HAP-1 (cell line): ENCODE measurements at regions not wholly inside any gene's neighbourhood (a gene's known extent, or its start where the extent isn't known, plus 50 kb on each side); places are given as distances from the start of the nearest gene placed in this dataset.
"Not testable (repeated sequence)": the region's sequence is repeated elsewhere in the genome, so short reads cannot be mapped to it uniquely, and the experiment has no call there.

ENCODE experiments used
- DNase-seq, 2 experiments: peaks; one replicate each; pipeline ENCODE4 v3.0.0-alpha.2; 2016 to 2020; ENCODE audit warnings: low spot score in 2 of 2
- H3K27me3 ChIP-seq: fragments of 250-450 bp; sonication (Bioruptor Pico); 2 replicates; pipeline ENCODE4 v1.5.1; 2020; ENCODE audit warnings: low read depth, mild to moderate bottlenecking, moderate library complexity
- H3K36me3 ChIP-seq: fragments of 250-450 bp; sonication (Bioruptor Pico); replicated peaks from 2 replicates; pipeline ENCODE4 v1.5.1; 2020; ENCODE audit warnings: mild to moderate bottlenecking
- H3K4me1 ChIP-seq: fragments of 250-450 bp; sonication (Bioruptor Pico); 2 replicates; pipeline ENCODE4 v1.5.1; 2020; ENCODE audit warnings: mild to moderate bottlenecking
- H3K4me3 ChIP-seq: fragments of 250-450 bp; sonication (Bioruptor Pico); 2 replicates; pipeline ENCODE4 v1.5.1; 2020; ENCODE audit warnings: mild to moderate bottlenecking, moderate library complexity
- H3K9me3 ChIP-seq: fragments of 250-450 bp; sonication (Bioruptor Pico); 2 replicates; pipeline ENCODE4 v1.5.1; 2020; ENCODE audit warnings: mild to moderate bottlenecking, moderate library complexity
- in situ Hi-C: fragments of 300-500 bp; cut with MboI; formaldehyde crosslinking; loops from 3 replicates; pipeline ENCODE4 v1.14.3; 2020; ENCODE audit warnings: low sequenced_read_pairs, inconsistent platforms, mixed read lengths

GRCh38 chr6:28606424-28607391 lies 81.0 kb downstream of the GPX5 start:
- Histone ChIP-seq H3K27me3 (no peaks in the 10 kb centered on the region), H3K9me3 (peaks cover 3% of the 10 kb centered on the region; the same call in 1 of the 2 replicates), H3K4me3 (peak overlapping the region; percentile 46), H3K4me1 (peaks cover 30% of the 10 kb centered on the region), H3K36me3 (no peaks in the 10 kb centered on the region)
- peak; percentile 88 to 89 for DNase-seq
- in situ Hi-C loops = no loop called here

DNA sequence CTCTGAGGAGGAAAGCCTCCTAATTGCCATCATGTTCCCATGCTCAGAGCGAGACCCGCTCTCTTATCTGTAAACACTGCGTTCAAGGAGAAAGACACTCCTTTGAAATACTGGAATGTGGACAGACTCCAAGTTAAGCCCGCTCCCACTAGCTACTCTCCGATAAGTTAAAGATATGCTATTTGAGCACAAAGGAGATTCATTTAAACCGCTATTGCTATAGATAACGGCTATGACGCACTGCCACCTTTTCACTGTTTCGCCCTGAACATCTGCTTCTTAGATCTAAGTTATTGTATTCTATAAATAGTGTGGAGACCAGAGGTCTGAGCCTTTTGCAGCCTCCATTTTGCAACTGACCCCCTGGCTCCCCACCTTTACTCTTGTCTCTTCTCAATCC lies 82.3 kb downstream of the GPX5 start:
- no peaks in the 10 kb centered on the region for H3K27me3 ChIP-seq
- peak; percentile 12 to 31 for DNase-seq
- no peaks in the 10 kb centered on the region for H3K36me3 ChIP-seq
- H3K9me3 ChIP-seq = peaks cover 3% of the 10 kb centered on the region; the same call in 1 of the 2 replicates
- H3K4me1 ChIP-seq = peaks cover 30% of the 10 kb centered on the region
- H3K4me3 ChIP-seq = no peak overlapping the region
- in situ Hi-C loops = no loop called here

DNA sequence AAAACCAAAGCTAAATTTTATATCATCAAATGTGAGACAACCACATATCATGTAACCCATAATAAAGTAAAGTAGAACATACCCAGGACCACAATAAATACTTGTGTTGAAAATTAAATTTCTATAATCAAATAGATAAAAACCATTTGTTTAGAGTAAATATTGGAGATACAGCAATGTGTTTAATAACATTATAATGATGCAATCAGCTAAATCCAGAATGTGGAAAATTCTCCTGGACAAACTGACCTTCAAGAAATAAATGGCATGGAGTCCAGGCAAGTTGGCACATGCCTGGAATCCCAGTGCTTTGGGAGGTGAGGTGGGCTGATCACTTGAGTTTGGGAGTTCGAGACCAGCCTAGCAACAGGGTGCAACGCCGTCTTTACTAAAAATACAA lies 84.0 kb downstream of the GPX5 start:
- Histone ChIP-seq H3K36me3 (no peaks in the 10 kb centered on the region), H3K4me1 (peaks cover 30% of the 10 kb centered on the region), H3K27me3 (no peaks in the 10 kb centered on the region), H3K4me3 (no peak overlapping the region), H3K9me3 (peaks cover 3% of the 10 kb centered on the region; the same call in 1 of the 2 replicates)
- DNase-seq = no peak
- in situ Hi-C loops = no loop called here

GRCh38 chr6:28615616-28615954 lies 89.9 kb downstream of the GPX5 start:
- Histone ChIP-seq H3K36me3 (no peaks in the 10 kb centered on the region), H3K4me1 (no peaks in the 10 kb centered on the region), H3K9me3 (no peaks in the 10 kb centered on the region), H3K4me3 (no peak overlapping the region), H3K27me3 (no peaks in the 10 kb centered on the region)
- in situ Hi-C loops = no loop called here
- DNase-seq = no peak

GRCh38 chr6:28615955-28616747 lies 90.5 kb downstream of the GPX5 start:
- Histone ChIP-seq H3K4me1 (no peaks in the 10 kb centered on the region), H3K27me3 (no peaks in the 10 kb centered on the region), H3K9me3 (no peaks in the 10 kb centered on the region), H3K4me3 (no peak overlapping the region), H3K36me3 (no peaks in the 10 kb centered on the region)
- DNase-seq = no peak
- in situ Hi-C loops = no loop called here

DNA sequence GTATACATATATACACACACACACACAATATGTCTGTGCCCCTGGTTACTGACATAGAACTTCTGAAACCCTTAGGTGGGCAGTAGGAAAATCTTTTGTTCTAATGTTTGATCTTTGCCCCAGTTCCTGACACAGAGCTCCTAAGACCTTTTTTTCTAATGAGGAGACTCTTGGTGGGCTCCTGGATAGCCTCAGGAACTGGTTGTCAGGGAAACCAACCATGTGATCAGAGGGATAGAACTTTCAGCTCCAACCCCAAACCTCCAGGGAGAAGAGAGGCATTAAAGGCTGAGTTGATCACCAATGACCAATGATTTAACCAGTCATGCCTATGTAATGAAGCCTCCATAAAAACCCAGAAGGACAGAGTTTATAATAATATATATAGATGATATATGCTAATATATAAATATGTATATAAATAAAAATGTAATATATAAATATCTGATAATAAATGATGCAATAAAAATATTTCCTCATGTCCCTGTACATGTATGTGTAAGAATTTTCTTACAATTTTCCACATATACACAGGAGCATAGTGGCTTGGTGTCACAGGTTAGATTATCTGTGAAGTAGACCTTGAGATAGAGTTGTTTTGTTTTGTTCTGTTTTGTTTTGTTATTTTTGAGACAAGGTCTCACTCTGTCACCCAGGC lies 93.3 kb downstream of the GPX5 start:
- in situ Hi-C loops = no loop called here
- DNase-seq = no peak
- H3K4me1 ChIP-seq = no peaks in the 10 kb centered on the region
- H3K27me3 ChIP-seq = no peaks in the 10 kb centered on the region
- H3K36me3 ChIP-seq = no peaks in the 10 kb centered on the region
- no peaks in the 10 kb centered on the region for H3K9me3 ChIP-seq
- H3K4me3 ChIP-seq = no peak overlapping the region

- in situ Hi-C loops, H3K4me3 ChIP-seq, H3K9me3 ChIP-seq, DNase-seq, H3K4me1 ChIP-seq, H3K36me3 ChIP-seq, H3K27me3 ChIP-seq: not testable (repeated sequence)
Observed at GRCh38 chr6:28621268-28621667, 95.6 kb downstream of the GPX5 start.

GRCh38 chr6:28623242-28623641 lies 97.6 kb downstream of the GPX5 start:
- H3K27me3 ChIP-seq, in situ Hi-C loops, H3K9me3 ChIP-seq, H3K36me3 ChIP-seq, H3K4me1 ChIP-seq, H3K4me3 ChIP-seq, DNase-seq: not testable (repeated sequence)

- H3K27me3 ChIP-seq, H3K4me3 ChIP-seq: not testable (repeated sequence)
Observed at GRCh38 chr6:28626386-28626785, 100.7 kb downstream of the GPX5 start.

DNA sequence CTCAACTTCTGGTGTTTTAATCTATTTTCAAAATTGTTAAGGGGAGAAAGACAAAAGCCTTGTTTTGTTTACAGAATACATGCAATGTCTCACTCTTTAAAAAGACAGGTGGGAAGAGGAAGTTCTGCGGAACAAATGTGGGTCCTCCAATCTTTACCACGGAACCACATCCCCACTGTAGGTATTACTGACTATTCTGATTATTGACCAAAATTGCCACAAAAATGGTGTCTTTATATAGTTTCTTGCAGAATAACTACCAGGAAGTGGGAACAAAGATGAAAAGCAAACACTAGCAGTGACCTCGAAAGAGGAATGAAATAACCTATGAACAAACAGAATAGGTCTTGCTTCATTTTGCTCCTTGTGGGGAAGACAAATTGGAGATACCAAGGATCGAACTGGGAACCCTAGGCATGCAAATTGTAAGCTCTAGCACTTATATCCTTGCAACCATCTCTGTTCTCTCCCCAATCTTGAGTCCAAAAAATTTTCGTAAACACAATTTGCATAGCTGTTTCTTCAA lies 106.7 kb downstream of the GPX5 start:
- H3K4me3 ChIP-seq = no peak overlapping the region
- in situ Hi-C loops = no loop called here
- no peaks in the 10 kb centered on the region for H3K27me3 ChIP-seq
- no peaks in the 10 kb centered on the region for H3K9me3 ChIP-seq
- DNase-seq = no peak
- H3K4me1 ChIP-seq = no peaks in the 10 kb centered on the region
- no peaks in the 10 kb centered on the region for H3K36me3 ChIP-seq

More at GRCh38 chr6:28626386-28626785, 100.7 kb downstream of the GPX5 start:
- H3K36me3 ChIP-seq, in situ Hi-C loops, H3K4me1 ChIP-seq, H3K9me3 ChIP-seq, DNase-seq: not testable (repeated sequence)

DNA sequence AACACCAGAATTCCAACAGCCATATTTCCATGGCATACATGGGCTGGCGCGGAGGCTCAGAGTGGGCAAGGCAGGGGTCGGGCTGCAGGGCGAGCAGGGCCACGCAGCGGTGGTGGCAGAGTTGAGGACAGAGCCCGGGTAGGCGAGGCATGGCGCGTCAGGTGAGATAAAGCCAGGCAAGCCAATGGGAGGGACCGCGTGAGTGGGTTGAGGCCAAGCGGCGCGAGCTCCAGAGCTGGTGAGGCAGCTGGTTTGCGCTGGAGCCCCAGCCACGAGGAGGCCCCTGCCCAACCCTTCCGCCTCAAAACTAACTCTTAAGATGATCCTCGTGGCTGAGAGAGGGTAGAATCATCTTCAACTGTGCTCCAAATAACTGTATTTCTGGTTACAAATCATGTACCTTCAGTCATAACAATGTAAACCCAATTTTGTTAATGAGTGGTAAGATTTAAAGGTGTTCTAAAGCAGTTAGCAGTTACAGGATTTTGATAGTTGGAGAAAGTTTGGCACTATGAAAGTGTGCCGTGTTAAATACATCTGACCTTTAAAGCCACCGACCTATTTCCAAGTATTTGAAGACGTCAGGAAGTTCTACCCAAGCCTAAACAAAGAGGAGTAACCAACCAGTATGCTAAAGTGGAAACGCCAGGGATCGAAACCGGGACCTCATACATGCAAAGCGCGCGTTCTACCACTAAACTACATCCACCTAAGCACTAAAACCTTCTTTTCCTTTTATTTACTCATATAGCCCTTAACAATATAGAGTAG lies 107.9 kb downstream of the GPX5 start:
- Histone ChIP-seq H3K4me3 (no peak overlapping the region), H3K4me1 (no peaks in the 10 kb centered on the region), H3K9me3 (no peaks in the 10 kb centered on the region), H3K27me3 (no peaks in the 10 kb centered on the region), H3K36me3 (no peaks in the 10 kb centered on the region)
- DNase-seq = no peak
- in situ Hi-C loops = no loop called here

- Histone ChIP-seq H3K4me3 (no peak overlapping the region), H3K4me1 (no peaks in the 10 kb centered on the region), H3K27me3 (no peaks in the 10 kb centered on the region), H3K36me3 (no peaks in the 10 kb centered on the region), H3K9me3 (no peaks in the 10 kb centered on the region)
- no peak for DNase-seq
- in situ Hi-C loops = no loop called here
Observed at GRCh38 chr6:28634411-28634760, 108.7 kb downstream of the GPX5 start.
